ENCODE measurements at regions not wholly inside any gene's neighbourhood (a gene's known extent, or its start where the extent isn't known, plus 50 kb on each side); places are given as distances from the start of the nearest gene placed in this dataset.
"Not testable (repeated sequence)": the region's sequence is repeated elsewhere in the genome, so short reads cannot be mapped to it uniquely, and the experiment has no call there.

DNA sequence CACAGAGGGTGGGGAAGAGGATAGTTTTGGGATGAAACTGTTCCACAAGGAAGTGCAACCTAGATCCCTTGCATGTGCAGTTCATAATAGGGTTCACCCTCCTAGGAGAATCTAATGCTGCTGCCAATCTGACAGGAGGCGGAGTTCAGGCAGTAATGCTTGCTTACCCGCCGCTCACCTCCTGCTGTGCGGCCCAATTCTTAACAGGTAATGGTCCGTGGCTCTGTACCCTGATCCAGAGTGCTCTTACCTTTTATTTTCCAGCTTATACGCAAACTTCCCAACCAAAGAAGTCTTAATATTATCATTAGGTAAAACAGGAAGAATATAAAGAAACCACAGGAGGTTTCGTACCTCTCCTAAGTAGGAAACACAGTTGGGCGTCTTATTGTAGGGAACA lies 82.7 kb upstream of the CD302 start:
- no peak for DNase-seq

DNA sequence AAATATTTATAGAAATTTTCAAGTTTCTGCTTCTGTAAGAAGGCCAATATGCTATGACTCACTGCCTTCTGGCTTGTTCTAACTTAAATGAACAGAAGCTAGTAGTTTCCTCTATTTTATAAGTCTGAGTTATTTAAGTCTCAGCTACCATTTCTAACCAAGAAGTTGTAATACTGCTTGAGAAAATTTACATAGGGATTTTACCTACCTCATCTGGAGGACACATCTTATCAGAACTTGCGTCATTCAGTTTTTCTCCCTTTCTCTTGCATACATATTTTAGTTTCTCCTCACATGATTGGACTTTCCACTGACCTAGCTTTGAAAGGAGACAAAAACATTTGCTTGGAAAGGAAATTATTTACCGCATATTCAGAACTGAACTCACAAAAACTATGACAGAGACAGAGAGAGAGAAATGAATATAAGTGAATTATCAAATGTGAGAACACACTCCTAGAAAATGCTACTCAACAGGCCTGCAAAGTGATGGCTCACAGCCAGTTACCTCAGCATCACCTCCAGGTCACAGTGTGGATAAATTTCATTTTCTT lies 81.1 kb upstream of the CD302 start:
- peak; percentile 28 for DNase-seq

DNA sequence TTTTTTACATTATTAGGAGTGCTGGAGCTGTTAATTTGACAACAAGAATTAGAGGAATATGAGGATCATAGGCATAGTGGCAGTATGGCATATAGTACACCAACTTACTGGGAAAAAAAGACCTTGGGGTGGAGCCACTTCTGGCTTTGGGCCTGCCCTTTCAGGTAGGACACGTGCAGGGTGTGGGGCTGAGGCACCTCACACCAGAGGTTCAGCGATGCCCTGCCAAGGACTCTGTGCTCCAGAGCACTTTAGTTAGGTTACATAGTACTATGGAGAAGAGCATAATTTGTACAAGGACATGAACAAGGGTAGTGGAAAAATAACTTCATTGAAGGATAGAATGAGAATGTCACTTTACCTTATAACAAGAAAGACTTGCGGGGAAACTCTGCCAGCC lies 77.1 kb upstream of the CD302 start:
- no peak for DNase-seq

DNA sequence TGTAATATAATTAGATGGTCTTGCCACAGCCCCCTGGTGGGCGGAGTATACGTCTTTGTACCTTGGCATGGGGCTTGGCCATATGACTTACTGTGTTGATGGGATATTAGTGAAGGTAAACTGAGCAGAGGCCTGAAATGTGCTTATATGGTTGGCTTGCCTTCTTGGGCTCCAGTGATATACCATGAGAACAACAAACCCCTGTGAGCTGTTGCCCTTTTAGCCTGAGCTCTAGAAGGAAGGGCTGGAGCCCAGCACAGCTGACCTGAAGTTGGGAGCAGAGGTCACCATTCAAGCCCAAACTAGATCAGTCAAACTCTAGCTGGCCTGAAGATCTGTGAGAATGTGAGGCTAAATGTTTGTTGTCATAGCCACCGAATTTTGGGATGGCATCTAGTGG lies 75.2 kb upstream of the CD302 start:
- no peak for DNase-seq

DNA sequence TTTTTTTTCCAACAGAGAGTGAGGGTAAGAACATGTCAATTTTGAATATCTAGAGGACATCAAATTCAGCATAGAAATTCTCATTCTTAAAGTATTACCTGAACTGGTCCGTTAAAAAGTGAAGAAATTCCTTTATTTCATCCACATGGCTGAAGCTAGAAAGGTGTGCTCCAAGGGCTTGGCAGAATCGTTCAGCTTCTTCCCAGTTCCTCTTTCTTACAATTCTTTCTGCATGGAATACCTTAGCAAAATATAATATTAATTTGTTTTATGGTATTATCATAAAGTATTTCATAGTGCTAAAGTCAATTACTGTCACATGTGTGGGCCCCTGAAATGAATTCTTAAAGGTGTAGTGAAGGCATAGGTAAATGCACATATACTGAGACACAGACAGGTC lies 74.3 kb upstream of the CD302 start:
- no peak for DNase-seq

DNA sequence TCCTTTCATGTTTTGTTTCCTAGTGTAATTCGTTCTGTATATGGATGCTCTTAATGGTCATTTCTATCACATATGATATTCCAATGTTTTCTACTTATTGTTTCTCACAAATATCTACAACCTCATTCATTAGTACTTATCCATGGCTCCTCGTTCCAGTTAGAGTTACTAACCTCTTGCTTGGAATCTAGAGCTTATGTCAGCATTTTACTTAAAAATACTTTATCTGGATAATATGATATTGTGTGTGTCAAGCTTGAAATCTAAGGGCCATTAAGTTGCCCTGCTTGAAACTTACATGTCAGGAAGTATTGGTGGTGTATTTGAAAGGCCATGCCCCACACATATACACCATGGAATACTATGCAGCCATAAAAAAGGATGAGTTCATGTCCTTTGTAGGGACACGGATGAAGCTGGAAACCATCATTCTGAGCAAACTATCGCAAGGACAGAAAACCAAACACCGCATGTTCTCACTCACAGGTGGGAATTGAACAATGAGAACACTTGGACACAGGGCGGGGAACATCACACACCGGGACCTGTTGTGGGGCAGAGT lies 70.7 kb upstream of the CD302 start:
- DNase-seq = not testable (repeated sequence)

DNA sequence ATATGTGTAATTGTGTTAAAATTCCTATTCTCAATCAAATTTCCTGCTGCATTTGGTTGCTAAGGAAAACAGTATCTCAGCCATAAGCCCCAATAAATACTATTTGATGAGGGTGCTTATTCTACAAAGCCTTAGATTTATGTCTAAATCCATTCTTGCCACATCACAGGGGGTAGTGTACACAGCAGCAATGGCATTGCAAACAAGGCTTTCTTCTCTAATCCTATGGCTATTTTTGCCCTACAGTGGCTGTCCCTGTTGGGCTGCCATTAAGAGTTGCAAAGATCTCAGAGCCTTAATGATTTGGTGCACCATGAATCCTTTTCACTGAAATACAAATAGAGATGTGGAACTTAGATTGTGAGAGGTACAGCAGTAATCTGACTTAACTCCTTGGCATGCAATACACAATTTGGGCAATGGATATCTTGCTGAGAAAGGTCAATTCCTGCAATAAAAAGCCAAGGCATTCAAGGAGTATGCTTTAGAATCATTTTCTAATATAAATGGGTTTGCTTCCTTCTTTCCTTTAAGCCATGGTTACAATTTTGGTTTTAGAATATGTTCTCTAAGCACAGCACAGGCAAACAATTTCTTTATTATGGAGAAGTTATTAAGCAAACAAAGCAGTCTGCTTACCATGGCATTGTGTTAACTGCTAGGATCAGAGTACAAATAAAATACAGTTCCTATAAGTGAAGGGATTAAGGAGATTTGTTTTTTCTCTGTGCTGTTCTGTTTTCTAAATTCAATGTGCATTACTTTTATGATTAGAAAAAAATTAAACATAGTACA lies 69.8 kb upstream of the CD302 start:
- no peak for DNase-seq

DNA sequence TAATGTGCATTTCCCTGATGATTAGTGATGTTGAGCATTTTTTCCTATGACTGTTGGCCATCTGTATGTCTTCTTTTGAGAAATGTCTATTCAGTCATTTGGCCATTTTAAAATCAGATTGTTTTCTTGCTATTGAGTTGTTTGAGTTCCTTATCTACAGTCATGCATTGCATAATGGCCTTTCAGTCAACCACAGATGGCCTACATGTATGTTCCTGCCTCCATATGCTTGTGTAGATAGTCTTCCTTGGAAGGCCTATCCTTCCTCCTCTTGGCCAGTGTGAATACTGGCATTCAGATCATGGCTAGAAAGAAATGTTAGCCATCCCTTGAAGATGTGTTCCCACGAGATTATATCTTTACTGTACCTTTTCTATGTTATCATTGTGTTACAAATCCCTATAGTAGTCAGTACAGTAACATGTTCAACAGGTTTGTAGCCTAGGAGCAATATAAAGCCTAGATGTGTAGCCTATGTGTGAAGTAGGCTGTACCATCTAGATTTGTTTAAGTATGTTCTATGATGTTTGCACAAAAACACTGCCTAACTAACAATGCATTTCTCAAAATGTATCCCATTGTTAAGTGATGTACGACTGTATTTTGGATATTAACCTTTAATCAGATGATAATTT lies 65.6 kb upstream of the CD302 start:
- DNase-seq = no peak

DNA sequence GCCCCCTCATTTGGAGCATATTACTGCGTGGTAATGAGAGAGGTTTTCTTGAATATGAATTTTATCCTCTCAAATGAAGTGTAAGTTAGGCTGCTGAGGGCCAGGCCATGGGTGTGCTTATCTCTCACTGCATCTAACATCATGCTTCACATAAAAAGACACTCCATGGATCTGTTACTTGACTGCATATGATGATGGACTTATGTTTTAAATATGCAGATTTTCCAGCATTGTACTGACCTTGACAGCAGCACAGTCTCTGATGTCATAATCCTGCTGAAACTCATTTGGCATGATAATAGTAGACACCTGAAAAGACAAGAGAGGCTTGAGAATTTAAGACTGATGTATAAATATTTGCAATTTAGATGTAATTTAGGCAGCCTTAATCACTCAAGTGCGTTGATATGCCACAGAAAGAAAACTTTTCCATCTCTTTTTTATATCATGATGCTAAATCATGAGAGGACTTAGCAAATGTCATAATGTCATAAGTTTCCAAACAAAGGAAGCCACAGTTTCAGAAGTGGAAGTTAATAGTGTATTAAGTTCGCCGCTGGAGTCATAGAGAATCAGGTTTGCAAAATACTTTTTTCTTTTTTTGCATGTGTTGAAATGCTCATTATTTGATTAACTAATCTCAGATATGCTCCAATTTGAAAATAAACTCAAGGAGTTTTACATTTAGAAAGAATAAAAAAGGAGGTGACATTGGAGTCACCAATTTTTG lies 62.7 kb upstream of the CD302 start:
- DNase-seq = no peak

DNA sequence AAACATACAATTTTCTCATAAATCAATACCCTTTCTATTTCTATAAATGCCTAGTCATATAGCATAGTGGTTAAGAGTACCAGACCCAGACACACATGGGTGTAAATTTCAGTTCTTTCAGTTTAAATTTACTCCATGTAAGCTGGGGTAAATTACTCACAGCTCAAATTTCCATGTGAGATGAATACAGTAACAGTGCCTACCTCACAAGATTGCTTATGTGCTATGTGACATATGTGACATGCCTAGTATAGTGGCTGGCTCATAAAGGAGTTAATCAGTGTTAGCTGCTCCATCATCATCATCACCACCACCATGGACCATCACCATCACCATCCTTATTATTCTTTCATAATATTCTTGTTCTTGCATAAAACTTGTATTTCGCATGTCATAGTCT lies 61.6 kb upstream of the CD302 start:
- no peak for DNase-seq

DNA sequence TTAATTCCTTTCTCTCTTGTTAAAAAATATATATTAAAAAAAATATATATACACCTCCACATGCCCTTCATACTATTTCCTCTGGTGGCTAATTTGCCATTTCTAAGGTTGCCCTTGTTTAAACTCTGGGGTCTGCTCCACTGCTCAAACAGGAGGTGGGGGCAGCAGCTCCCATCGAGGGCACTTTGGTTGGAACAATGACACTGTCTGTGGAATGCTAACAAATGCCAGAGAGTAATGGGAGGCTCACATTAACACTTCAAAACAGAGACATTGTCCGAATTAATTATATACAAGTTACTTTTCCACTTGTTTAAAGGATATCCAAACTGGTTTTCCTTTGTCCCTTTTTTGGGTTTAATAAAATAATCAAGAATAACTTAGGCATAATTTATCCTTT lies 58.8 kb upstream of the CD302 start:
- no peak for DNase-seq

DNA sequence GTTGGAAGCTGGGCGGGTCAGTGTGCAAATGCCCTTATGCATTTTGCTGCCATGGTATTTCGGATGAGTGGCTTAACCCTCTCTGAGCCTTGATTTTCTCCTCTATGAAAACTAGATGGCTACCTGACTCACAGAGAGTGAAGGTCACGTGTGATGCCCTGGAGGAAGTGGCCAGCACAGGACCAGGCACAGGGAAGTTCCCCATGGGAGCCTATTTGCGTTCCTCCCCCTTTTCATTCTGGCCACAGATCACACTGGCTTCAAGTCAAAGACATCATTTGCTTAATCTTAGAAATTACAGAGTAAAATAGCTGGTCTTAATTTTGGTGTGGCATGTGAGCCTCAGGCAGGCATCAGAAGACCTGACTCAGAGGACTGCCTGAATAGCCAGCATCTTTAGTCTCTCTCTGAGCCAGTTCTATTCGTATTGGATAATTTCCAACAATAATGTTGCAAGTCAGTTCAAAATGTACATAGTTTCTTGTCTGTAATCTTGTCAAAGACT lies 57.6 kb upstream of the CD302 start:
- DNase-seq = no peak

DNA sequence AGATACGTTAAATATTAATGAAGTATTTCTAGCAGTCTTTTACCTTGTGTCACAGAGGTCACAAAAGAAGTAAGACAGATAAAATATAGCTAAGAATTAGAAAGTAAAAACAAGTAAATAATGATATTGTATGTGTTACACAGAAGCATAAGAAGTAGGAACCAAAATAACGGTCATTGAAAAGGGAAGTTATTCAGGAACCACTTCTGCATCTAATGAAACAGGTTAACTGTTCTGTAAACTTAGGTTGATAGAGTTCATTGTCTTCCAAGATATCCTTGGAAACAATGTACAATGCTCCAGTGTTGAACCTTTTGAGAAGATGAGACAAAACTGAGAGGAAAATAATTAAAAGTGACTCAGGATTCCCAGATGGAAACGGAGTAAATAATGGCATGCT lies 57.1 kb upstream of the CD302 start:
- no peak for DNase-seq

DNA sequence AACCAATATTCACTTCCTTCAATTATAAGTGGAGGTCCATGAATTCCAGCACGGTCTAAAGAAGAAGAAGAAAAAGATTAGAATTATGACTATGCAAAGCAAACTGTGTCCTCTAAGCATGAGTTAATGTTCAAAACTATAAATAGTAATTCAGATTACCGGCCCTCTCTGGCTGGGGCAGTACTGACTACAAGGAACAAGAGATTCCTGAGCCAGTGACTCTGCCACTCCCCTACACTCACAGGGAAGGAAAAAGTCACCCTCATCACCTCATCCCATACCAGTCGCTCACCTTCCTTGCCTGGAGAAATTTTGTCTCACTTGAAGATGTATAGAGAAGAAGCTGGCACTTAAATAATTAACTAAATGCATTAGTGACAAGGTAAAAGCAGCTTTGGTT lies 56.5 kb upstream of the CD302 start:
- DNase-seq = no peak

DNA sequence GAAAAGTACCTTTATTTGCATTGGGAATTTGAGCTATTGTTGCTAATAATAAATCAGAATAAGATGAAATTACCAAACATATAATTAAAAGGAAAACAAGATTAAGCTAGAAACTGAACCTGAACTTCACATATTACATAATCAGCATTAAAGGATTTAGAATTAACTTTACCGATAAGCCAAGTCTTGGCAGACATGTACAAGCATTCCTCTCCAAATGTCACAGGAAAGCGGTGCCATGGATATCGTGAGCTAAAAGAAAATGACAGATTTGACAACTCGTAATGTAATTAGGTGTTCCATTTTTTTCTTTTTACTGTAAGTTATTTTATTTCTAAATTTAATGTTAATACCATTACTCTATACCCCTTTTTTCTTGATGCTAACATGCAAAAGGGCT lies 55.1 kb upstream of the CD302 start:
- no peak for DNase-seq

DNA sequence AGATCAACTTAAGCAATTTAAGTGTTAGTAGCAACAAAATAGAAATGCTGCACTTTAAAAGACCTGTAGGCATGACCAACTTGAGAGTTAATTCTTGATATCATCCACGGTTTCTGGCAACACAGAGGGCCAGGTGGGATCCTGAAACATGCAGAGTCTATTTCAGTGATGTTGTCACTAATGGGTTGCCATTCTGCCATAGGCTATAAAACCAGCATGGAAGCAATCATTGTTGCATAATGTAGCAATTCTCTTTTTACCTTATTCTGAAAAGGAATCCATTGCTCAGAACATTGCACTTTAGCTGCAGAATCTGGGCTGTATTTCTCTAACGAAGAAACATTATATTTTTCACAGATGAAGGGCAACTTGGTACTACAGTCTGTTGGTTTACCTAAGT lies 53.9 kb upstream of the CD302 start:
- DNase-seq = no peak

DNA sequence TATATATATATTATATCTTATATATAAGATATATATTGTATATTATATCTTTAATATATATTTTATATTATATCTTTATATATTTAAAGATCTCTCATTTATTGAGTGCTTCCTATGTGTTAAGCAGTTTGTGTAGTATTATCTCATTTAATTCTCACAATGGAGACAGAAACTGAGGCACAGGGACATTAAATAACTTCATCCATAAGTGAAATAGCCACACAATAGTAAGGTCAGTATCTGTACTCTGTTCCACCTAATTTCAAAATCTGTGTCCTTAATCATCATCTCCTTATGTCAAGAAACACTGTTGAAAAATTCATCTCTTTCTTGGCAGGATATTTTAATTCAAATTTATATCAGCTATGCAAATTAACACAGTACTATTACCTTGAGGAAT lies 52.8 kb upstream of the CD302 start:
- DNase-seq = no peak

DNA sequence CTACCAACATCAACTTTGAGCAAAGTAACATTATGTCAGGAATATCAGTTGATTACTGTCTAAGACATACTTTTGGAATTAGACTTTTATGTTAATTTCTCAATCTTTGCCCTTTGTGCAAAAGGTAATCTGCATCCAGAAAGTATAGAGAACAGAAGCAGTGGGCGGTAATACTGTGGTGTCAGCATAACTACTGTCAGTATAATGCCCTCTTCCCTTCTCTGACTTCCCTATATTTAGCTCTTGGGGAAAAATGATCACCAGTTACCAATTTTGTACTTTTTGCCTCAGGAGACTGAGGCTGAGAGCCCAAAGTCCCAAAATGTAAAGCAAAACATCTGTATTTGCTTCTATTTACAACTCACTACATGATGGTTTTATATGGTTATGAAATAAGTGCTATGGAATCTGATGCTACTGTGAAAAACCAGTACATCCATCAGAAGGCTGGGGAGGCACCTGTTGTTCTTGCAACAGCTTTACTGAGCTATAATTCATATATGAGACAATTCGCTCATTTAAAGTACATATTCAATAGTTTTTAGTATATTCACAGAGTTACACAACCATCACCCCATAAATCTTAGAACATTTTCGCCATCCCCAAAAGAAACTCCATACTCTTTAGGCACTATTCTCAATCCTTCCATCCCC lies 51.3 kb upstream of the CD302 start:
- no peak for DNase-seq
